Gastroesophageal sphincter (tissue), 3 donors: ENCODE measurements at regions not wholly inside any gene's neighbourhood (a gene's known extent, or its start where the extent isn't known, plus 50 kb on each side); places are given as distances from the start of the nearest gene placed in this dataset.

Experiments
- CTCF ChIP-seq, 4 experiments: fragments of 200-600 bp in 2 of 4; fragments of 450-650 bp in 2 of 4; sonication (generic) in 1 of 4; IDR thresholded peaks; one replicate each; pipeline ENCODE4 v1.5.1; 2017 to 2019; ENCODE audit warnings: antibody characterized with exemption in 4 of 4, mild to moderate bottlenecking in 2 of 4, moderate library complexity in 2 of 4
- EP300 ChIP-seq: sonication (generic); formaldehyde crosslinking; IDR thresholded peaks from one replicate; pipeline ENCODE4 v1.6.1; 2017; ENCODE audit warnings: antibody characterized with exemption, mild to moderate bottlenecking
- POLR2A ChIP-seq, 2 donors: fragments of 450-650 bp; IDR thresholded peaks; one replicate each; pipeline ENCODE4 v1.6.1; 2017; ENCODE audit warnings: antibody characterized with exemption in 2 of 2, mild to moderate bottlenecking in 2 of 2, moderate library complexity in 1 of 2
- POLR2AphosphoS5 ChIP-seq: sonication (generic); formaldehyde crosslinking; IDR thresholded peaks from one replicate; pipeline ENCODE4 v1.6.1; 2017; ENCODE audit warnings: antibody characterized with exemption

- no peak for TF ChIP-seq CTCF (IDR thresholded peaks at IDR 0.05)
- no peak for TF ChIP-seq POLR2AphosphoS5
- TF ChIP-seq POLR2A (IDR thresholded peaks at IDR 0.05): no peak
- no peak for TF ChIP-seq EP300
These were observed 69.8 kb upstream of the ROBO2 start for GRCh38 chr3:76969996-76970615.
